ENCODE measurements at regions not wholly inside any gene's neighbourhood (a gene's known extent, or its start where the extent isn't known, plus 50 kb on each side); places are given as distances from the start of the nearest gene placed in this dataset.

DNA sequence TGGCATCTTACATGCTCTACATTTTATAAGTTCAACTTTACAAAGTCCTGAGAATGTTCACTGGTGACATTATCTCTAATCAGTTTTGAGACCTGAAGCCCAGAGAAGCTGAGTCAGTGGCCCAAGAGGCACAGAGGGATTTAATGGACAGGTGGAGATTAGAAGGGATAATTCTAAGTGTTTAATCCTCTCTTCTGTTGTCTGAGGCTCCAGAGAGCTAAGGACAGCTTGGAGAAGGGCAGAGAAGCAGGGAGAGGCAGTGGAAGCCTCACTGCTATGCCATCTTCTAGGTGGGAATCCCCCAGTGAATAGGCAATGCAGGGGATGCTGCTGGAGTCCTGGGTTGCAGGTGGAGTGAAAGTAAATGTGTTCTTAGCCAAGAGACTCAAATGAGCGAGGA, 369.4 kb upstream of the SLCO3A1 start:
- Histone ChIP-seq H3K4me3 (replicated peaks in 1 of 3; ENCODE audit: insufficient read depth in 1 of 3, low read depth in 2 of 3, low read length in 3 of 3) (no peak overlapping the region), H3K9ac (ENCODE audit: insufficient read depth, low read depth, low read length) (no peak overlapping the region), H3K9me3 (ENCODE audit: low read length) (no peaks in the 10 kb centered on the region), H3K27me3 (ENCODE audit: control insufficient read depth in 1 of 2, insufficient read depth in 2 of 2, low read length in 2 of 2) (0 out of 5 replicates have a peak, but pooled peaks cover 0 to 3% of the 10 kb centered on the region in 2 experiments), H3K36me3 (replicated peaks in 1 of 2; ENCODE audit: control insufficient read depth in 1 of 2, insufficient read depth in 2 of 2, low read length in 2 of 2) (no peaks in the 10 kb centered on the region), H3K79me2 (ENCODE audit: insufficient read depth, low read length) (no peaks in the 10 kb centered on the region), H3K4me2 (ENCODE audit: low read depth, low read length) (no peak overlapping the region), H2AFZ (ENCODE audit: low read length) (no peak overlapping the region), H3K4me1 (ENCODE audit: insufficient read depth, low read length) (no peaks in the 10 kb centered on the region), H3K27ac (ENCODE audit: extremely low read length, insufficient read depth, low read length) (no peak overlapping the region), H4K20me1 (ENCODE audit: insufficient read depth, low read length) (no peaks in the 10 kb centered on the region)
- intact Hi-C loops (cut with micrococcal nuclease; ENCODE audit: unreplicated experiment) (no loop called here), in situ Hi-C loops (cut with HindIII; ENCODE audit: extremely low pct_ligation_motif_present, low pct_unique_long_range_greater_than_20kb) (no loop called here)
- POLR2A ChIA-PET = no interaction called here
- FAIRE-seq (no peak), DNase-seq (ENCODE audit: low spot score) (no peak), ATAC-seq (no peak)
- 0% methylated on average over 1 of the region's 1 CpG for WGBS (ENCODE audit: low lambda C conversion rate)
- CTCF ChIA-PET (ENCODE audit: low intra/inter-chr PET ratio, low total read pairs) = no interaction called here
- no peak for TF ChIP-seq AKAP8 (CRISPR knock-in tag; IDR thresholded peaks at IDR 0.05)
- no peak for TF ChIP-seq ZNF431 (CRISPR knock-in tag; IDR thresholded peaks at IDR 0.05; ENCODE audit: borderline replicate concordance, low read depth)
- TF ChIP-seq NR2C2 (CRISPR knock-in tag; IDR thresholded peaks at IDR 0.05; ENCODE audit: borderline replicate concordance) = no peak
- TF ChIP-seq, protein P1, sequence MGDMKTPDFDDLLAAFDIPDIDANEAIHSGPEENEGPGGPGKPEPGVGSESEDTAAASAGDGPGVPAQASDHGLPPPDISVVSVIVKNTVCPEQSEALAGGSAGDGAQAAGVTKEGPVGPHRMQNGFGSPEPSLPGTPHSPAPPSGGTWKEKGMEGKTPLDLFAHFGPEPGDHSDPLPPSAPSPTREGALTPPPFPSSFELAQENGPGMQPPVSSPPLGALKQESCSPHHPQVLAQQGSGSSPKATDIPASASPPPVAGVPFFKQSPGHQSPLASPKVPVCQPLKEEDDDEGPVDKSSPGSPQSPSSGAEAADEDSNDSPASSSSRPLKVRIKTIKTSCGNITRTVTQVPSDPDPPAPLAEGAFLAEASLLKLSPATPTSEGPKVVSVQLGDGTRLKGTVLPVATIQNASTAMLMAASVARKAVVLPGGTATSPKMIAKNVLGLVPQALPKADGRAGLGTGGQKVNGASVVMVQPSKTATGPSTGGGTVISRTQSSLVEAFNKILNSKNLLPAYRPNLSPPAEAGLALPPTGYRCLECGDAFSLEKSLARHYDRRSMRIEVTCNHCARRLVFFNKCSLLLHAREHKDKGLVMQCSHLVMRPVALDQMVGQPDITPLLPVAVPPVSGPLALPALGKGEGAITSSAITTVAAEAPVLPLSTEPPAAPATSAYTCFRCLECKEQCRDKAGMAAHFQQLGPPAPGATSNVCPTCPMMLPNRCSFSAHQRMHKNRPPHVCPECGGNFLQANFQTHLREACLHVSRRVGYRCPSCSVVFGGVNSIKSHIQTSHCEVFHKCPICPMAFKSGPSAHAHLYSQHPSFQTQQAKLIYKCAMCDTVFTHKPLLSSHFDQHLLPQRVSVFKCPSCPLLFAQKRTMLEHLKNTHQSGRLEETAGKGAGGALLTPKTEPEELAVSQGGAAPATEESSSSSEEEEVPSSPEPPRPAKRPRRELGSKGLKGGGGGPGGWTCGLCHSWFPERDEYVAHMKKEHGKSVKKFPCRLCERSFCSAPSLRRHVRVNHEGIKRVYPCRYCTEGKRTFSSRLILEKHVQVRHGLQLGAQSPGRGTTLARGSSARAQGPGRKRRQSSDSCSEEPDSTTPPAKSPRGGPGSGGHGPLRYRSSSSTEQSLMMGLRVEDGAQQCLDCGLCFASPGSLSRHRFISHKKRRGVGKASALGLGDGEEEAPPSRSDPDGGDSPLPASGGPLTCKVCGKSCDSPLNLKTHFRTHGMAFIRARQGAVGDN (CRISPR knock-in tag; IDR thresholded peaks at IDR 0.05) = no peak
- no peak for TF ChIP-seq SRSF4 (IDR thresholded peaks at IDR 0.05; ENCODE audit: low read depth, low read length, poor library complexity, severe bottlenecking)
- TF ChIP-seq KLF16 (CRISPR knock-in tag; IDR thresholded peaks at IDR 0.05) = no peak
- no peak for TF ChIP-seq ZNF737 (CRISPR knock-in tag; IDR thresholded peaks at IDR 0.05; ENCODE audit: borderline replicate concordance)
- TF ChIP-seq, protein P2, sequence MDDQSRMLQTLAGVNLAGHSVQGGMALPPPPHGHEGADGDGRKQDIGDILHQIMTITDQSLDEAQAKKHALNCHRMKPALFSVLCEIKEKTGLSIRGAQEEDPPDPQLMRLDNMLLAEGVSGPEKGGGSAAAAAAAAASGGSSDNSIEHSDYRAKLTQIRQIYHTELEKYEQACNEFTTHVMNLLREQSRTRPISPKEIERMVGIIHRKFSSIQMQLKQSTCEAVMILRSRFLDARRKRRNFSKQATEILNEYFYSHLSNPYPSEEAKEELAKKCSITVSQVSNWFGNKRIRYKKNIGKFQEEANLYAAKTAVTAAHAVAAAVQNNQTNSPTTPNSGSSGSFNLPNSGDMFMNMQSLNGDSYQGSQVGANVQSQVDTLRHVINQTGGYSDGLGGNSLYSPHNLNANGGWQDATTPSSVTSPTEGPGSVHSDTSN (CRISPR knock-in tag; IDR thresholded peaks at IDR 0.05; ENCODE audit: borderline replicate concordance) = no peak
- no peak for TF ChIP-seq NAIF1 (CRISPR knock-in tag; IDR thresholded peaks at IDR 0.05; ENCODE audit: borderline replicate concordance)
- TF ChIP-seq HNRNPH1 (optimal IDR thresholded peaks at IDR 0.05; ENCODE audit: low read depth, low read length) = no peak
- TF ChIP-seq, protein P3, sequence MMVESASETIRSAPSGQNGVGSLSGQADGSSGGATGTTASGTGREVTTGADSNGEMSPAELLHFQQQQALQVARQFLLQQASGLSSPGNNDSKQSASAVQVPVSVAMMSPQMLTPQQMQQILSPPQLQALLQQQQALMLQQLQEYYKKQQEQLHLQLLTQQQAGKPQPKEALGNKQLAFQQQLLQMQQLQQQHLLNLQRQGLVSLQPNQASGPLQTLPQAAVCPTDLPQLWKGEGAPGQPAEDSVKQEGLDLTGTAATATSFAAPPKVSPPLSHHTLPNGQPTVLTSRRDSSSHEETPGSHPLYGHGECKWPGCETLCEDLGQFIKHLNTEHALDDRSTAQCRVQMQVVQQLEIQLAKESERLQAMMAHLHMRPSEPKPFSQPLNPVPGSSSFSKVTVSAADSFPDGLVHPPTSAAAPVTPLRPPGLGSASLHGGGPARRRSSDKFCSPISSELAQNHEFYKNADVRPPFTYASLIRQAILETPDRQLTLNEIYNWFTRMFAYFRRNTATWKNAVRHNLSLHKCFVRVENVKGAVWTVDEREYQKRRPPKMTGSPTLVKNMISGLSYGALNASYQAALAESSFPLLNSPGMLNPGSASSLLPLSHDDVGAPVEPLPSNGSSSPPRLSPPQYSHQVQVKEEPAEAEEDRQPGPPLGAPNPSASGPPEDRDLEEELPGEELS (CRISPR knock-in tag; IDR thresholded peaks at IDR 0.05) = no peak
- no peak for TF ChIP-seq FOXA3 (CRISPR knock-in tag; IDR thresholded peaks at IDR 0.05)
- TF ChIP-seq TMF1 (CRISPR knock-in tag; IDR thresholded peaks at IDR 0.05; ENCODE audit: low read depth) = no peak
- no peak for TF ChIP-seq ZNF496 (CRISPR knock-in tag; IDR thresholded peaks at IDR 0.05; ENCODE audit: insufficient replicate concordance)
- TF ChIP-seq SIX1 (CRISPR knock-in tag; IDR thresholded peaks at IDR 0.05; ENCODE audit: borderline replicate concordance) = no peak
- no peak for TF ChIP-seq SATB2 (CRISPR knock-in tag; IDR thresholded peaks at IDR 0.05)
- no peak for TF ChIP-seq ZNF816 (CRISPR knock-in tag; IDR thresholded peaks at IDR 0.05; ENCODE audit: borderline replicate concordance)
- TF ChIP-seq ZNF746 (CRISPR knock-in tag; IDR thresholded peaks at IDR 0.05) = no peak
- BruUV-seq (replicated peaks) = no TSS peak

All from HepG2 (cell line).